ENCODE measurements at regions not wholly inside any gene's neighbourhood (a gene's known extent, or its start where the extent isn't known, plus 50 kb on each side); places are given as distances from the start of the nearest gene placed in this dataset.
"Not testable (repeated sequence)": the region's sequence is repeated elsewhere in the genome, so short reads cannot be mapped to it uniquely, and the experiment has no call there.

GRCh38 chr3:125918024-125918423 is 51.0 kb upstream of the ROPN1B start:
- not testable (repeated sequence) for DNase-seq

- not testable (repeated sequence) for DNase-seq
Observed at GRCh38 chr3:125918451-125918850, 50.5 kb upstream of the ROPN1B start.

GRCh38 chr3:125918866-125919265 is 50.1 kb upstream of the ROPN1B start:
- DNase-seq = not testable (repeated sequence)

Data from right forelimb (tissue), 1 donor.